ENCODE measurements at regions not wholly inside any gene's neighbourhood (a gene's known extent, or its start where the extent isn't known, plus 50 kb on each side); places are given as distances from the start of the nearest gene placed in this dataset.

DNA sequence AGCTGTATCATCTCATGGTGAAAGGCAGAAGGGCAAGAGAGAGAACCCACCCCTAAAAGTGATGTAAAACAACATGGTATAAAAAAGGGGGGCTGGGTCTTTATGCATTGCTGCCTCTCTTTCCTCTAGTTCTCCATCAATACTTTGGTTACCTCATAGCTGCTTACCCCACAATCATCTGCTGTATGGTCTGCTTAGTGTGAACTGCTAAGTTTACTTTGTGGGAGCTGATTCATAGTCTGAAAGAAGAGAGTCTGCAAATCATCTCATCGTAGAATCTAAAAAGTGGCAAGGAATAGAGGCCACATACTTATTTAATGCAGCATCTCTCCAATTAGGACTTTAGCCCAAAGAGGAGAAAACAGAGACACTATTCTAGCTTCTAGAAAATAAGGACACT lies 546.8 kb downstream of the GBE1 start (continued):
- TF ChIP-seq, protein P1, sequence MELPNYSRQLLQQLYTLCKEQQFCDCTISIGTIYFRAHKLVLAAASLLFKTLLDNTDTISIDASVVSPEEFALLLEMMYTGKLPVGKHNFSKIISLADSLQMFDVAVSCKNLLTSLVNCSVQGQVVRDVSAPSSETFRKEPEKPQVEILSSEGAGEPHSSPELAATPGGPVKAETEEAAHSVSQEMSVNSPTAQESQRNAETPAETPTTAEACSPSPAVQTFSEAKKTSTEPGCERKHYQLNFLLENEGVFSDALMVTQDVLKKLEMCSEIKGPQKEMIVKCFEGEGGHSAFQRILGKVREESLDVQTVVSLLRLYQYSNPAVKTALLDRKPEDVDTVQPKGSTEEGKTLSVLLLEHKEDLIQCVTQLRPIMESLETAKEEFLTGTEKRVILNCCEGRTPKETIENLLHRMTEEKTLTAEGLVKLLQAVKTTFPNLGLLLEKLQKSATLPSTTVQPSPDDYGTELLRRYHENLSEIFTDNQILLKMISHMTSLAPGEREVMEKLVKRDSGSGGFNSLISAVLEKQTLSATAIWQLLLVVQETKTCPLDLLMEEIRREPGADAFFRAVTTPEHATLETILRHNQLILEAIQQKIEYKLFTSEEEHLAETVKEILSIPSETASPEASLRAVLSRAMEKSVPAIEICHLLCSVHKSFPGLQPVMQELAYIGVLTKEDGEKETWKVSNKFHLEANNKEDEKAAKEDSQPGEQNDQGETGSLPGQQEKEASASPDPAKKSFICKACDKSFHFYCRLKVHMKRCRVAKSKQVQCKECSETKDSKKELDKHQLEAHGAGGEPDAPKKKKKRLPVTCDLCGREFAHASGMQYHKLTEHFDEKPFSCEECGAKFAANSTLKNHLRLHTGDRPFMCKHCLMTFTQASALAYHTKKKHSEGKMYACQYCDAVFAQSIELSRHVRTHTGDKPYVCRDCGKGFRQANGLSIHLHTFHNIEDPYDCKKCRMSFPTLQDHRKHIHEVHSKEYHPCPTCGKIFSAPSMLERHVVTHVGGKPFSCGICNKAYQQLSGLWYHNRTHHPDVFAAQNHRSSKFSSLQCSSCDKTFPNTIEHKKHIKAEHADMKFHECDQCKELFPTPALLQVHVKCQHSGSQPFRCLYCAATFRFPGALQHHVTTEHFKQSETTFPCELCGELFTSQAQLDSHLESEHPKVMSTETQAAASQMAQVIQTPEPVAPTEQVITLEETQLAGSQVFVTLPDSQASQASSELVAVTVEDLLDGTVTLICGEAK (IDR thresholded peaks at IDR 0.05): no peak
- TF ChIP-seq, protein P1 (CRISPR knock-in tag; IDR thresholded peaks at IDR 0.05): no peak

DNA sequence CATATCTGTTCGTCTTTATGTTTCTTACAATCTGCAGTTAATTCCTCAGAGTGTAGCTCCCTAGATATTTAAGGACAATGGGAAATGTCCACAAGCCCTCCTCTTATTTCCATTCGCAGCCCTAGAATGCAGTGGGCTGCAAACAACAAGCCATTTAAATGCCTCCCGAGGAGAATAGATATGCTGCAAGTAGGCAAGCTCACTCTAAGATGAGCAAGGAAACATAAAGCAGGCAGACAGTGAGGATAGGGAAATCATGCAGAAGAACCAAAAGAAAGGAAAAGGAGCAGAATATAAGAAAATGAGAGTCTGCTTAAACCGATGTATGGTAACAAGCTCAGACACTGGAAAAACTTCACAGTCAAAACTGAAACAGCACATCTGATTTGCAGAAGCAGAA lies 561.9 kb downstream of the GBE1 start:
- FAIRE-seq (no peak), DNase-seq (ENCODE audit: extremely low read depth in 1 of 4, low spot score in 3 of 4) (no peak), ATAC-seq (no peak)
- no peak overlapping the region for H3K4me3 ChIP-seq
- H3K27me3 ChIP-seq (ENCODE audit: control insufficient read depth in 2 of 2, insufficient read depth in 2 of 2, low read length in 2 of 2): no peaks in the 10 kb centered on the region
- TF ChIP-seq ZFP36 (IDR thresholded peaks at IDR 0.05; ENCODE audit: low read depth, low read length, partially characterized antibody) (no peak), ZNF696 (CRISPR knock-in tag; conservative IDR thresholded peaks at IDR 0.05) (no peak), ZNF175 (CRISPR knock-in tag; IDR thresholded peaks at IDR 0.05; ENCODE audit: low read depth) (no peak)
- H2AFZ ChIP-seq (ENCODE audit: low read depth, low read length): no peak overlapping the region
- no peak overlapping the region for H3K27ac ChIP-seq (ENCODE audit: extremely low read depth, low read depth, low read length)
- no peaks in the 10 kb centered on the region for H3K4me1 ChIP-seq (replicated peaks in 1 of 2; ENCODE audit: control insufficient read depth in 2 of 2, insufficient read depth in 2 of 2, low read length in 2 of 2)
- H3K9me3 ChIP-seq (replicated peaks; ENCODE audit: control insufficient read depth, insufficient read depth, low read depth, low read length): no peaks in the 10 kb centered on the region
- ChIA-PET CTCF (ENCODE audit: low intra/inter-chr PET ratio) (no interaction called here), POLR2A (no interaction called here)
- H3K79me2 ChIP-seq (ENCODE audit: control insufficient read depth, insufficient read depth, low read length): no peaks in the 10 kb centered on the region
- H3K9ac ChIP-seq (ENCODE audit: insufficient read depth in 1 of 2, low read depth in 2 of 2, low read length in 2 of 2): no peak overlapping the region
- no TSS peak for BruUV-seq (replicated peaks)
- no peaks in the 10 kb centered on the region for H4K20me1 ChIP-seq (replicated peaks; ENCODE audit: control insufficient read depth, insufficient read depth, low read length)
- WGBS (ENCODE audit: insufficient coverage, low coverage, missing lambda C conversion rate): 0% methylated on average over 4 of the region's 4 CpGs
- intact Hi-C loops (cut with micrococcal nuclease): no loop called here
- H3K36me3 ChIP-seq (ENCODE audit: control insufficient read depth, insufficient read depth, low read length): no peaks in the 10 kb centered on the region
- in situ Hi-C loops (cut with MboI): no loop called here
- no peak overlapping the region for H3K4me2 ChIP-seq (ENCODE audit: insufficient read depth, low read length)
- no peaks in the 10 kb centered on the region for H3K9me1 ChIP-seq (ENCODE audit: control insufficient read depth, insufficient read depth, low read length)

Data from K562 (cell line).